Activated naive CD8-positive, alpha-beta T cell treated with anti-CD3 and anti-CD28 coated beads for 36 hours (primary cell): ENCODE measurements at regions not wholly inside any gene's neighbourhood (a gene's known extent, or its start where the extent isn't known, plus 50 kb on each side); places are given as distances from the start of the nearest gene placed in this dataset.
"Not testable (repeated sequence)": the region's sequence is repeated elsewhere in the genome, so short reads cannot be mapped to it uniquely, and the experiment has no call there.

Experiments
- DNase-seq: peaks from one replicate; pipeline ENCODE4 v3.0.0; 2021
- H3K27ac Mint-ChIP-seq: one replicate; pipeline ENCODE4 v1.8.0; 2022; ENCODE audit warnings: mild to moderate bottlenecking, moderate library complexity, mixed read lengths
- H3K27me3 Mint-ChIP-seq: one replicate; pipeline ENCODE4 v1.8.0; 2022; ENCODE audit warnings: mild to moderate bottlenecking, mixed read lengths
- H3K36me3 Mint-ChIP-seq: one replicate; pipeline ENCODE4 v1.8.0; 2021; ENCODE audit warnings: mild to moderate bottlenecking, mixed read lengths
- H3K4me1 Mint-ChIP-seq: one replicate; pipeline ENCODE4 v1.8.0; 2021; ENCODE audit warnings: mixed read lengths
- H3K4me3 Mint-ChIP-seq: one replicate; pipeline ENCODE4 v1.8.0; 2022; ENCODE audit warnings: mild to moderate bottlenecking, moderate library complexity, mixed read lengths
- H3K9me3 Mint-ChIP-seq: one replicate; pipeline ENCODE4 v1.8.0; 2022; ENCODE audit warnings: mixed read lengths

- Mint-ChIP-seq H3K9me3 (no peaks in the 10 kb centered on the region), H3K4me1 (no peaks in the 10 kb centered on the region), H3K27ac (no peak overlapping the region), H3K4me3 (no peak overlapping the region), H3K36me3 (no peaks in the 10 kb centered on the region), H3K27me3 (peaks cover 4% of the 10 kb centered on the region)
- DNase-seq: no peak
These were observed 97.4 kb upstream of the EDEM3 start for GRCh38 chr1:184851822-184852746.

GRCh38 chr1:184843732-184844495, 89.3 kb upstream of the EDEM3 start:
- no peak overlapping the region for H3K27ac Mint-ChIP-seq
- peak; percentile 58 for DNase-seq
- H3K9me3 Mint-ChIP-seq: no peaks in the 10 kb centered on the region
- no peak overlapping the region for H3K4me3 Mint-ChIP-seq
- peaks cover 17% of the 10 kb centered on the region for H3K4me1 Mint-ChIP-seq
- no peaks in the 10 kb centered on the region for H3K27me3 Mint-ChIP-seq
- H3K36me3 Mint-ChIP-seq: no peaks in the 10 kb centered on the region

DNA sequence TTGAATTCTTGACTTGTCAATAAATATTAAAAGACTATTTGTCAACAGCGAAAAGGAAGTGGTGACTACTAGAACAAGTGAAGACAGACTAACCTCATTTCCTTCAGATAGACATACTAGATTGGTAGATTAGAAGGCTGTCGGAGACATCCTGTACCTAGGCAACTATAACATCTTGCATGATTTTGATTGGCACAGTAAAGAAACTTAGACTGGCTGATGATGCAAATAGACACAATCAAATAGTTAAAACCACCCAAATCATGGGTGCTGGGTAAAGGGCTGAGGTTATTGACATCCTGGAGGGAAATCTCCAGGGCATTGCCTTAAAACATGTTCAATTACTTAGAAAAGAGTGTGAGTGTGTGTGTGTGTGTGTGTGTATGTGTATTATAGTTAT, 85.9 kb upstream of the EDEM3 start:
- no peaks in the 10 kb centered on the region for H3K27me3 Mint-ChIP-seq
- DNase-seq: no peak
- H3K36me3 Mint-ChIP-seq: no peaks in the 10 kb centered on the region
- H3K4me1 Mint-ChIP-seq: peaks cover 19% of the 10 kb centered on the region
- H3K9me3 Mint-ChIP-seq: no peaks in the 10 kb centered on the region
- H3K4me3 Mint-ChIP-seq: no peak overlapping the region
- no peak overlapping the region for H3K27ac Mint-ChIP-seq

GRCh38 chr1:184838504-184838951, 83.9 kb upstream of the EDEM3 start:
- H3K4me1 Mint-ChIP-seq: peaks cover 7% of the 10 kb centered on the region
- peaks cover 4% of the 10 kb centered on the region for H3K27me3 Mint-ChIP-seq
- H3K4me3 Mint-ChIP-seq: no peak overlapping the region
- no peak overlapping the region for H3K27ac Mint-ChIP-seq
- DNase-seq: no peak
- H3K36me3 Mint-ChIP-seq: peaks cover 3% of the 10 kb centered on the region
- peaks cover 5% of the 10 kb centered on the region for H3K9me3 Mint-ChIP-seq

DNA sequence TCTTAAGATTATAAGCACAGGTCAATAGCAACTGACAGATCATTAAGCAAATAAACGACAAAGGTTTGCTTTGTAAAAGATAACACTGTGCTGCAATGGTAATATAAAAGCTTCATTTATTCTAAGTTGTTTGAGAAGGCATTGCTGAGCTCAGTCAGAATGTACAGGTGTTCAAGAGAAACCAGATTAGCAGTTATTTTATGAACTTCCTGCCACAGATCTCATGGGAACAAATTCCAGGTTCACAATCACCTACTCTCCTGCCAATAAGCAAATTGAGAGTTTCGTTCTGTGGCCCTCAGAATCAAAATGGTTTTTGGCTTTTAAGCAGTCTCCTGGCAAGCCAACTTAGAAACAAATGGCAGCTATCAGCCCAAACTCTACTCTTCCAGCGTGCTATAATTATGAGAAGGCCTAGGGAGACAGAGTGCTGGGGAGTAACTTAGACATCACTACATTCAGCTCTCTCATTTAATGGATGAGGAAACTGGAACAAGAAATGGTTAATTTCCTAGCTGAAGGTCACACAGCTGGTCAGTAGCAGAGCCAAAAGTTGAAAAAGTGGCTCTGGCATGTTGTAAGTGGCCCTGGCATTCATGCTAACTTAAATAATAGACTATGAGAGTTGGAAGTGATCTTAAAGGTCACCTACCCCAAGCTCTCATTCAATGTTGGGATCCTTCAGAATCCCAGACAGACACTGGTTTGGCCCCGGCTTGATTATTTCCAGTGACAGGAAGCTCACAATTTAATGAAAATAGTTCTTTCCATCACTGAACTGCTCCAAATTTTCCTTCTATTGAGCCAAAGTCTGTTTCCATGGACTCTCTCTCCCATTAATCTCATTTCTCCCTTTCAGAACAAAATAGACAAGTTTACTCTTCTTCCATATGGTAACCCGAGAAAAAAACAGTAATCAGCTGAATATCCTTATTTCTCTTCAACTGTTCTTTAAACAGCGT, 82.6 kb upstream of the EDEM3 start:
- Mint-ChIP-seq H3K4me3 (no peak overlapping the region), H3K27me3 (peaks cover 4% of the 10 kb centered on the region), H3K9me3 (peaks cover 5% of the 10 kb centered on the region), H3K27ac (no peak overlapping the region), H3K4me1 (peaks cover 4% of the 10 kb centered on the region), H3K36me3 (peaks cover 3% of the 10 kb centered on the region)
- DNase-seq: no peak

GRCh38 chr1:184836141-184836540, 81.5 kb upstream of the EDEM3 start:
- no peak overlapping the region for H3K27ac Mint-ChIP-seq
- H3K4me1 Mint-ChIP-seq: peaks cover 4% of the 10 kb centered on the region
- H3K9me3 Mint-ChIP-seq: peaks cover 5% of the 10 kb centered on the region
- no peak overlapping the region for H3K4me3 Mint-ChIP-seq
- peaks cover 3% of the 10 kb centered on the region for H3K36me3 Mint-ChIP-seq
- DNase-seq: no peak
- peaks cover 4% of the 10 kb centered on the region for H3K27me3 Mint-ChIP-seq

DNA sequence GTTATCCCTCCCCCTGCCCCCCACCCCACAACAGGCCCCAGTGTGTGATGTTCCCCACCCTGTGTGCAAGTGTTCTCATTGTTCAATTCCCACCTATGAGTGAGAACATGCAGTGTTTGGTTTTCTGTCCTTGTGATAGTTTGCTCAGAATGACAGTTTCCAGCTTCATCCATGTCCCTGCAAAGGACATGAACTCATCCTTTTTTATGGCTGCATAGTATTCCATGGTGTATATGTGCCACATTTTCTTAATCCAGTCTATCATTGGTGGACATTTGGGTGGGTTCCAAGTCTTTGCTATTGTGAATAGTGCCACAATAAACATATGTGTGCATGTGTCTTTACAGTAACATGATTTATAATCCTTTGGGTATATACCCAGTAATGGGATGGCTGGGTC, 79.3 kb upstream of the EDEM3 start:
- not testable (repeated sequence) for H3K4me1 Mint-ChIP-seq, H3K36me3 Mint-ChIP-seq

GRCh38 chr1:184832517-184832916, 77.9 kb upstream of the EDEM3 start:
- Mint-ChIP-seq H3K27me3 (peaks cover 4% of the 10 kb centered on the region), H3K4me3 (no peak overlapping the region), H3K27ac (no peak overlapping the region), H3K4me1 (peaks cover 2% of the 10 kb centered on the region), H3K36me3 (peaks cover 3% of the 10 kb centered on the region), H3K9me3 (peaks cover 5% of the 10 kb centered on the region)
- no peak for DNase-seq

More for the DNA sequence above, 79.3 kb upstream of the EDEM3 start:
- H3K27me3 Mint-ChIP-seq, H3K9me3 Mint-ChIP-seq, DNase-seq, H3K27ac Mint-ChIP-seq, H3K4me3 Mint-ChIP-seq: not testable (repeated sequence)

DNA sequence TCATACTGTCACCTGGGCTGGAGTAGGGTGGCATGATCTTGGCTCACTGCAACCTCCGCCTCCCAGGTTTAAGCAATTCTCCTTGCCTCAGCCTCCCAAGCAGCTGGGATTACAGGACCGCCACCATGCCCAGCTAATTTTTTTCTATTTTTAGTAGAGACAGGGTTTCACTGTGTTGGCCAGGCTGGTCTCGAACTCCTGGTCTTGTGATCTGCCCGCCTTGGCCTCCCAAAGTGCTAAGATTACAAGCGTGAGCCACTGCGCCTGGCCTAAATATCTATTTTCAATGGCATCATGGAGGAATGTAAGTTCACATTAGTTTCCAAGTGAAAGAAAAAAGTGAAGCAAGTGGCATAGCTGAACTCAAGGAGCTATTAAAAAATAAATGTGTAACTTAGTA, 74.8 kb upstream of the EDEM3 start:
- not testable (repeated sequence) for H3K27ac Mint-ChIP-seq, H3K9me3 Mint-ChIP-seq, H3K27me3 Mint-ChIP-seq, H3K36me3 Mint-ChIP-seq, DNase-seq, H3K4me3 Mint-ChIP-seq
- peaks cover 16% of the 10 kb centered on the region for H3K4me1 Mint-ChIP-seq

DNA sequence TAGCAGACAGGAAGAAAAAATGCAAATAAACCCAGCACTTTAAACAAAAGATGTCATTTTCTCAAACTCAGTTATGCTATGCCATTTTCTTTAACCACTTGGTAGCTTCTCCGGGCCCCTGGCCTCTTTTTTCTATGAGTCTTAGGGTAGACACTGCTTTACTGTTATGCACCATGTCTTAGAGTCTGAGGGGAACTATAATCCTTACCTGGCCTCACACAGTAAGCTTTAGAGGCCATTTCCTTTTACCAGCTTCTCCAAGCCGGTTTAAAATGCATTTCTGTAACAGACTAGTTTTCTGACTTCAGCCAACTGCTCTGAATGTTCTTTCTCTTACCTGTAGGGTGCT, 73.7 kb upstream of the EDEM3 start:
- no peaks in the 10 kb centered on the region for H3K27me3 Mint-ChIP-seq
- no peak overlapping the region for H3K27ac Mint-ChIP-seq
- no peaks in the 10 kb centered on the region for H3K36me3 Mint-ChIP-seq
- no peak for DNase-seq
- peaks cover 16% of the 10 kb centered on the region for H3K4me1 Mint-ChIP-seq
- no peak overlapping the region for H3K4me3 Mint-ChIP-seq
- H3K9me3 Mint-ChIP-seq: no peaks in the 10 kb centered on the region

DNA sequence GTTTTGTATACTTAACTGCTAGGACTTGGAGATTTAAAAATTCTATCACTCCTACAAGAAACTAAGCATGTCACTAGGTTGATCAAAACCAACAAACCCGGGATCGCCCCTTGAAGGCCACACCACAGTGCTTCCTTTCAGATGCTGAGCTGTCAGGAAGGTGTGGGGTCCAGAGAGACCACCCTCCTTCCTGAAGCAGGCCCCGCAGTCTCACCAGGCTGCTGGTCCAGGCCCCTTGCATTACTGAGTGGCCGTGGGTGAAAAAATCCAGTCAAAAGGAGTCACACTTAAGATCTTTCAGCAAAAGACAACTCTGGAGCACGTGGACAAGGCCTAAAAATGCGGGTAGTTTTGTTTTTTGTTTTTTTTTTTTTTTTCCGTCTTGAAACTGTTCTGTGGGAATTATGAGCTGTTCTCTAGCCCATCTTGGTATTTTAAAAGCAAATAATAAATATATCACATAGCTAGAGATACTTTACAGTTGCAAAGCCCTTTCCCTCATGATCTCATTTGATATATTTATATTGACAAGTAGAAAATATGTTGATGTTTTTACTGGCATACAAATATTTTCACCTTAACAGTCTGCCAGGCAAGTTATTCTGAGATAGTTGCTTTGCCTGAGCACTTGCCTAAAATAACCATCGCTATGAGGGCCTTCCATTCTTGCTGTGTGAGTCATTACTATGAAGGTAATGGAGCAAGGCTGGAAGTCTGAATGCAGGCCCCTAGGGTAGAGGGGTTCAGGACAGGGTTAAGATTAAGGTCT, 73.1 kb upstream of the EDEM3 start:
- H3K27ac Mint-ChIP-seq: no peak overlapping the region
- H3K27me3 Mint-ChIP-seq: no peaks in the 10 kb centered on the region
- H3K4me1 Mint-ChIP-seq: peaks cover 16% of the 10 kb centered on the region
- H3K4me3 Mint-ChIP-seq: no peak overlapping the region
- H3K9me3 Mint-ChIP-seq: no peaks in the 10 kb centered on the region
- no peaks in the 10 kb centered on the region for H3K36me3 Mint-ChIP-seq
- DNase-seq: no peak

GRCh38 chr1:184826001-184826400, 71.3 kb upstream of the EDEM3 start:
- no peak overlapping the region for H3K4me3 Mint-ChIP-seq
- H3K9me3 Mint-ChIP-seq: no peaks in the 10 kb centered on the region
- H3K27ac Mint-ChIP-seq: no peak overlapping the region
- DNase-seq: no peak
- H3K27me3 Mint-ChIP-seq: no peaks in the 10 kb centered on the region
- no peaks in the 10 kb centered on the region for H3K36me3 Mint-ChIP-seq
- peaks cover 16% of the 10 kb centered on the region for H3K4me1 Mint-ChIP-seq

DNA sequence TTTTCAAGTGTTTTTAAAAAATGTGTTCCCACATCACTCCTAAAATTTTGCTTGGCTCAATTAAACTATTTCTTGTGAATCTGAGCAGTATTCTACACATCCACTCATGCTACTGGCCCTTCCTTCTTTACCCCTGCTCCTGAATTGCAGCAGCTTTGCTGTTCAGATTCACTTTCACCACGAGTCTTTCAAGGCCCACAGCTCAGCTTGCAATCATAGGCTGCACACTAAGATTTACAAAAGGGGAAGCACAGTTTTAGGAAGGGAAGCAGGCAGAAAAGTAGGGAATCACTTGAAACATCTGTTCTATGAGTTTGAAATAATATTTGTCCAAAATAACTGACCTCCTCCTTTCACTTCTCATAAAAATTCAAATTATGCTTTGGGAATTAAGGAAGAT, 70.9 kb upstream of the EDEM3 start:
- no peaks in the 10 kb centered on the region for H3K36me3 Mint-ChIP-seq
- no peaks in the 10 kb centered on the region for H3K9me3 Mint-ChIP-seq
- H3K27me3 Mint-ChIP-seq: no peaks in the 10 kb centered on the region
- H3K27ac Mint-ChIP-seq: no peak overlapping the region
- no peak for DNase-seq
- no peak overlapping the region for H3K4me3 Mint-ChIP-seq
- peaks cover 19% of the 10 kb centered on the region for H3K4me1 Mint-ChIP-seq

- no peak overlapping the region for H3K4me3 Mint-ChIP-seq
- no peaks in the 10 kb centered on the region for H3K9me3 Mint-ChIP-seq
- H3K27ac Mint-ChIP-seq: no peak overlapping the region
- no peaks in the 10 kb centered on the region for H3K36me3 Mint-ChIP-seq
- peaks cover 23% of the 10 kb centered on the region for H3K4me1 Mint-ChIP-seq
- H3K27me3 Mint-ChIP-seq: no peaks in the 10 kb centered on the region
- DNase-seq: no peak
These were observed 70.1 kb upstream of the EDEM3 start for GRCh38 chr1:184824691-184825323.
